HL-60 (cell line): ENCODE measurements at regions not wholly inside any gene's neighbourhood (a gene's known extent, or its start where the extent isn't known, plus 50 kb on each side); places are given as distances from the start of the nearest gene placed in this dataset.

Experiments used
- POLR2AphosphoS5 ChIP-seq: IDR thresholded peaks from 2 replicates; pipeline ENCODE4 v1.6.1; 2012; ENCODE audit warnings: low read depth
- TF ChIP-seq, protein P1 (sequence below): IDR thresholded peaks from one replicate; pipeline ENCODE4 v1.5.1; 2011; ENCODE audit warnings: low read length, control low read depth, inconsistent platforms; ENCODE audit not compliant: insufficient read depth
- TF ChIP-seq, protein P2 (sequence below): IDR thresholded peaks from 2 replicates; pipeline ENCODE4 v1.6.1; 2012; ENCODE audit warnings: low read depth; ENCODE audit not compliant: insufficient replicate concordance

DNA sequence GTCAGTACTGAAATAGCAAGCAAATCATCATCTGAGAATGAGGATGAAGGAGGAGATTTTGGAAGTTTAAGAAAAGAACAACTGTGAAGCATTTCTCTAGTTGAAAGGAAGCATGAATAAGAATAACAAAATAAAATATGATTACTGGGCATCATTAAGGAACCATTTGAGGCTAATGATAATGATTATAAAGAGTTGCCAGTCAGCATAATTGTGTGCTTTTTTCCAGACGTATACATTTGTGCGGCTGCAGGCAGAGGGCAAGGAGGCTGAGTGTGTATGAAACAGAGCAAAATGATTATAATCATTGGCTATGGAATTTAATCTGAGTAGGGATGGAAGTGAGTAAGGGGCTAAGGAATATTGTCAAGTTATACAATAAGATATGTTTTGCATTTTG is 218.7 kb upstream of the FUT9 start:
- TF ChIP-seq, protein P1, sequence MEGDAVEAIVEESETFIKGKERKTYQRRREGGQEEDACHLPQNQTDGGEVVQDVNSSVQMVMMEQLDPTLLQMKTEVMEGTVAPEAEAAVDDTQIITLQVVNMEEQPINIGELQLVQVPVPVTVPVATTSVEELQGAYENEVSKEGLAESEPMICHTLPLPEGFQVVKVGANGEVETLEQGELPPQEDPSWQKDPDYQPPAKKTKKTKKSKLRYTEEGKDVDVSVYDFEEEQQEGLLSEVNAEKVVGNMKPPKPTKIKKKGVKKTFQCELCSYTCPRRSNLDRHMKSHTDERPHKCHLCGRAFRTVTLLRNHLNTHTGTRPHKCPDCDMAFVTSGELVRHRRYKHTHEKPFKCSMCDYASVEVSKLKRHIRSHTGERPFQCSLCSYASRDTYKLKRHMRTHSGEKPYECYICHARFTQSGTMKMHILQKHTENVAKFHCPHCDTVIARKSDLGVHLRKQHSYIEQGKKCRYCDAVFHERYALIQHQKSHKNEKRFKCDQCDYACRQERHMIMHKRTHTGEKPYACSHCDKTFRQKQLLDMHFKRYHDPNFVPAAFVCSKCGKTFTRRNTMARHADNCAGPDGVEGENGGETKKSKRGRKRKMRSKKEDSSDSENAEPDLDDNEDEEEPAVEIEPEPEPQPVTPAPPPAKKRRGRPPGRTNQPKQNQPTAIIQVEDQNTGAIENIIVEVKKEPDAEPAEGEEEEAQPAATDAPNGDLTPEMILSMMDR: no peak
- no peak for TF ChIP-seq POLR2AphosphoS5
- TF ChIP-seq, protein P2, sequence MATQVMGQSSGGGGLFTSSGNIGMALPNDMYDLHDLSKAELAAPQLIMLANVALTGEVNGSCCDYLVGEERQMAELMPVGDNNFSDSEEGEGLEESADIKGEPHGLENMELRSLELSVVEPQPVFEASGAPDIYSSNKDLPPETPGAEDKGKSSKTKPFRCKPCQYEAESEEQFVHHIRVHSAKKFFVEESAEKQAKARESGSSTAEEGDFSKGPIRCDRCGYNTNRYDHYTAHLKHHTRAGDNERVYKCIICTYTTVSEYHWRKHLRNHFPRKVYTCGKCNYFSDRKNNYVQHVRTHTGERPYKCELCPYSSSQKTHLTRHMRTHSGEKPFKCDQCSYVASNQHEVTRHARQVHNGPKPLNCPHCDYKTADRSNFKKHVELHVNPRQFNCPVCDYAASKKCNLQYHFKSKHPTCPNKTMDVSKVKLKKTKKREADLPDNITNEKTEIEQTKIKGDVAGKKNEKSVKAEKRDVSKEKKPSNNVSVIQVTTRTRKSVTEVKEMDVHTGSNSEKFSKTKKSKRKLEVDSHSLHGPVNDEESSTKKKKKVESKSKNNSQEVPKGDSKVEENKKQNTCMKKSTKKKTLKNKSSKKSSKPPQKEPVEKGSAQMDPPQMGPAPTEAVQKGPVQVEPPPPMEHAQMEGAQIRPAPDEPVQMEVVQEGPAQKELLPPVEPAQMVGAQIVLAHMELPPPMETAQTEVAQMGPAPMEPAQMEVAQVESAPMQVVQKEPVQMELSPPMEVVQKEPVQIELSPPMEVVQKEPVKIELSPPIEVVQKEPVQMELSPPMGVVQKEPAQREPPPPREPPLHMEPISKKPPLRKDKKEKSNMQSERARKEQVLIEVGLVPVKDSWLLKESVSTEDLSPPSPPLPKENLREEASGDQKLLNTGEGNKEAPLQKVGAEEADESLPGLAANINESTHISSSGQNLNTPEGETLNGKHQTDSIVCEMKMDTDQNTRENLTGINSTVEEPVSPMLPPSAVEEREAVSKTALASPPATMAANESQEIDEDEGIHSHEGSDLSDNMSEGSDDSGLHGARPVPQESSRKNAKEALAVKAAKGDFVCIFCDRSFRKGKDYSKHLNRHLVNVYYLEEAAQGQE: no peak
